SK-N-MC (cell line): ENCODE measurements at regions not wholly inside any gene's neighbourhood (a gene's known extent, or its start where the extent isn't known, plus 50 kb on each side); places are given as distances from the start of the nearest gene placed in this dataset.

Experiments used
- EZH2 ChIP-seq: fragments of 200-600 bp; sonication (generic); IDR thresholded peaks from one replicate; pipeline ENCODE4 v1.6.1; 2017; ENCODE audit warnings: antibody characterized with exemption
- FOXP2 ChIP-seq: optimal IDR thresholded peaks from 2 replicates; pipeline ENCODE3; 2011; ENCODE audit warnings: mild to moderate bottlenecking, moderate library complexity; ENCODE audit not compliant: insufficient read depth; ENCODE audit errors: extremely low read length, control extremely low read depth
- POLR2AphosphoS5 ChIP-seq: IDR thresholded peaks from 2 replicates; pipeline ENCODE4 v1.6.1; 2012; ENCODE audit warnings: mild to moderate bottlenecking, low read depth, low read length, borderline replicate concordance

DNA sequence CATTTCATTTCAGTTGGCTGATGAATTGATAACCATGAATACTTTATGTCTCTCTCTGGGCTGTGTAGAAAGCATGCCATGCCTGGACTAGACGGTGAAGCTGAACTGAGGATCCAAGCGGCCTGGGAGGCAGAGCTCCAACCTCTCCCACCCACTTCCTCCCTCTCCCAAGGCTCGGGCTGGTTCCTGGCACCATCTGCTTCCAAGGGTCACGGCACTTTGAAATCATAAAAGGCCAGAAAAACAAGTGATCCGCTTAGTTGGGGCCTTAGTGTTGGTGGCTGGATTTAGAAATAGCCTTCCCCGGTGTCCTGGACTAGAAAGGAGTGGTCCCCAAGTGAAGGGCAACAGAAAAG, 202.4 kb upstream of the PMEPA1 start:
- TF ChIP-seq EZH2 (no peak), POLR2AphosphoS5 (no peak), FOXP2 (no peak)
